BLaER1 treated with 17β-estradiol and CSF1 and Interleukin-3, amounts not matched to agents 10 nM and 100 nM (cell line): ENCODE measurements at regions not wholly inside any gene's neighbourhood (a gene's known extent, or its start where the extent isn't known, plus 50 kb on each side); places are given as distances from the start of the nearest gene placed in this dataset.

ENCODE experiments used
- H3K27ac ChIP-seq, 11 experiments: shearing (Covaris generic); formaldehyde crosslinking; 2 replicates each; pipeline ENCODE4 v1.8.1; 2022
- H3K27me3 ChIP-seq, 11 experiments: shearing (Covaris generic); formaldehyde crosslinking; 2 replicates each; pipeline ENCODE4 v1.8.1; 2022
- H3K36me3 ChIP-seq, 11 experiments: shearing (Covaris generic); formaldehyde crosslinking; 2 replicates each; pipeline ENCODE4 v1.8.1; 2022
- H3K4me1 ChIP-seq, 10 experiments: shearing (Covaris generic); formaldehyde crosslinking; 2 replicates each; pipeline ENCODE4 v1.8.1; 2022
- H3K4me2 ChIP-seq, 11 experiments: shearing (Covaris generic); formaldehyde crosslinking; 2 replicates each; pipeline ENCODE4 v1.8.1; 2022
- H3K4me3 ChIP-seq, 10 experiments: shearing (Covaris generic); formaldehyde crosslinking; 2 replicates each; pipeline ENCODE4 v1.8.1; 2022
- H3K9ac ChIP-seq, 11 experiments: shearing (Covaris generic); formaldehyde crosslinking; 2 replicates each; pipeline ENCODE4 v1.8.1; 2022
- H3K9me3 ChIP-seq, 11 experiments: shearing (Covaris generic); formaldehyde crosslinking; replicated peaks in 1 of 11; 2 replicates each; pipeline ENCODE4 v1.8.1; 2022
- H4K20me1 ChIP-seq, 11 experiments: shearing (Covaris generic); formaldehyde crosslinking; 2 replicates each; pipeline ENCODE4 v1.8.1; 2022
- Cebpa-rat ChIP-seq, 11 experiments: shearing (Covaris generic); IDR thresholded peaks; 2 replicates each; pipeline ENCODE4 v1.8.1; 2022

DNA sequence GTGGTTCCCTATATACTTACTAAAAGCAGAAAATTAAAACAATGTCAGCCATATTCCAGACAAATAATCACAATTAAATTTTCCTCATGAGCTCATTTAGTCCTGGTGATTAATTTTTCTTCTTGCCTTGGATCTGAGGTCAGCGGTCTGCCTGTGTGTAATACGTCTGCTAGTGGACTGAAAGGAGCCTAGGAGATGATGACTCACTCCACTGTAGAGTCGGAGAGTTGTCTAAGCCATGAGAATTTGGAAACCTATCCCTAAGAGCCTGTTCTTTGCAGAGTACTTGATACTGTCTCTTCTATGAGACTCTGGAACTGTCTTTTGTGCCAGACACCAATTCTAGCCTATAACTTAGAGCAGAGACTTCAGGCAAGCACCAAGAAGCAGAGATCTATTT lies 94.2 kb upstream of the RAB27B start:
- H3K9me3 ChIP-seq = peaks cover 0 to 16% (median 6%) of the 10 kb centered on the region in 11 experiments; a peak in 13 of 22 replicates
- H3K9ac ChIP-seq = no peak overlapping the region
- H3K4me1 ChIP-seq = no peaks in the 10 kb centered on the region
- H4K20me1 ChIP-seq = no peaks in the 10 kb centered on the region
- H3K36me3 ChIP-seq = no peaks in the 10 kb centered on the region
- no peak overlapping the region for H3K4me3 ChIP-seq
- no peaks in the 10 kb centered on the region for H3K27me3 ChIP-seq
- no peak overlapping the region for H3K27ac ChIP-seq
- no peak for TF ChIP-seq Cebpa-rat (IDR thresholded peaks at IDR 0.05)
- no peak overlapping the region for H3K4me2 ChIP-seq

DNA sequence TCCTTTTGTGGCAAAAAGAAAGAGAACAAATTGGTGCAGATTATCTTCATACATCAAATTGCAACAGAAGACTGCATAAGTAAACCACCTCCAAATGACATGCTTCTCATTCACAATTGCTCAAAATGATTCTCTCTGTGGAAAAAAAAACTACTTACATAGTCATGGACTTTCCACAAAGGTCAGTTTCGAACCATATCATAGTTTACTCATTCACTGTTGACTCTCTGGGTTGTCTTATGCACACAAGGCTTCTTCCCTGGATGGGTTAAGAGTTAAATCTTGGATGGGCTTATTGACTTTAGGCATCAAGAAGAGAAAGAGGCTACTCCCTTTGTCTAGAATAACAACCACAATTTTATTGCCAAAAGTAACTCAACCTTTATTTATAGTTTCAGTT lies 91.3 kb upstream of the RAB27B start:
- Histone ChIP-seq H3K4me2 (no peak overlapping the region), H3K36me3 (no peaks in the 10 kb centered on the region), H3K9ac (no peak overlapping the region), H3K27ac (no peak overlapping the region), H3K27me3 (no peaks in the 10 kb centered on the region), H3K4me3 (no peak overlapping the region), H4K20me1 (no peaks in the 10 kb centered on the region), H3K9me3 (peaks cover 0 to 9% (median 6%) of the 10 kb centered on the region in 11 experiments; a peak in 13 of 22 replicates), H3K4me1 (0 out of 20 replicates have a peak, but pooled peaks cover 0 to 7% (median 0%) of the 10 kb centered on the region in 10 experiments)
- TF ChIP-seq Cebpa-rat (IDR thresholded peaks at IDR 0.05) = no peak

DNA sequence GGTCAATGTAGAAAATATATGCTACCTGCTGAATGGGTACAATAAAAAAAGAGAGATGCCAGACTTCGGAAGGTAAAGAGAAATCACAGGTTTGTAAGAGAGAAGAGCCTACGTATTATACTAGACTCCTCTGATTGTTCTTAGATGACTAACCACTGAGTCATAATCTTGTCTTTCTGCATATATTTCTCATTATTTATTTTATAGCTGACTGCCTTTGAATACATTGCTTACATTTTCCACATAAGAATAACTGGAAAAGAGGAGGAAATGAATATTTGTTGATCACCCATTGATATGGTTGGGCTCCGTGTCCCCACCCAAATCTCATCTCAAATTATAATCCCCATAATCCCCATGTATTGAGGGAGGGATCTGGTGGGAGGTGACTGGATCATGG lies 90.3 kb upstream of the RAB27B start:
- Histone ChIP-seq H3K36me3 (no peaks in the 10 kb centered on the region), H3K9me3 (peaks cover 0 to 9% (median 6%) of the 10 kb centered on the region in 11 experiments; a peak in 13 of 22 replicates), H3K27me3 (no peaks in the 10 kb centered on the region), H3K9ac (no peak overlapping the region), H3K4me3 (no peak overlapping the region), H3K27ac (no peak overlapping the region), H4K20me1 (no peaks in the 10 kb centered on the region), H3K4me1 (peaks cover 0 to 7% (median 5%) of the 10 kb centered on the region in 10 experiments; a peak in 3 of 20 replicates), H3K4me2 (no peak overlapping the region)
- no peak for TF ChIP-seq Cebpa-rat (IDR thresholded peaks at IDR 0.05)

DNA sequence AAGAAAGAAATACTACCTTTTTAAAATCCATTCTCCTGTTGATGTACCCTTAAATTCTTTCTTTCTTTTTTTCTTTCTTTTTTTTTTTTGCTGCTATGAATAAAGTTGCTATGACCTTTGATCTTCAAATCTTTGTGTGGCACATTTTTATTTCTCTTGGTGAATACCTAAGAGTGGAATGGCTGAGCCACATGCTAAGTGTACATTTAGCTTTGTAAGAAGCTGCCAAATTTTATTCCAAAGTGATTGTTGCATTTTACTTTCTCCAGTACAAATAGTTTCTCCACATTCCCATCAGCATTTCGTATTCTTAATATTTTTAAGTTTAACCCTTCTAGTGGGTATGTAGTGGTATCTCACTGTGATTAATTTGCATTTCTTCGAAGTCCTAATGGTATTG lies 88.8 kb upstream of the RAB27B start:
- H3K9ac ChIP-seq = no peak overlapping the region
- TF ChIP-seq Cebpa-rat (IDR thresholded peaks at IDR 0.05) = no peak
- no peaks in the 10 kb centered on the region for H3K36me3 ChIP-seq
- H3K4me3 ChIP-seq = no peak overlapping the region
- H3K4me2 ChIP-seq = no peak overlapping the region
- peaks cover 0 to 7% (median 5%) of the 10 kb centered on the region in 10 experiments; a peak in 3 of 20 replicates for H3K4me1 ChIP-seq
- peaks cover 0 to 9% (median 6%) of the 10 kb centered on the region in 11 experiments; a peak in 13 of 22 replicates for H3K9me3 ChIP-seq
- no peaks in the 10 kb centered on the region for H4K20me1 ChIP-seq
- H3K27me3 ChIP-seq = no peaks in the 10 kb centered on the region
- no peak overlapping the region for H3K27ac ChIP-seq

DNA sequence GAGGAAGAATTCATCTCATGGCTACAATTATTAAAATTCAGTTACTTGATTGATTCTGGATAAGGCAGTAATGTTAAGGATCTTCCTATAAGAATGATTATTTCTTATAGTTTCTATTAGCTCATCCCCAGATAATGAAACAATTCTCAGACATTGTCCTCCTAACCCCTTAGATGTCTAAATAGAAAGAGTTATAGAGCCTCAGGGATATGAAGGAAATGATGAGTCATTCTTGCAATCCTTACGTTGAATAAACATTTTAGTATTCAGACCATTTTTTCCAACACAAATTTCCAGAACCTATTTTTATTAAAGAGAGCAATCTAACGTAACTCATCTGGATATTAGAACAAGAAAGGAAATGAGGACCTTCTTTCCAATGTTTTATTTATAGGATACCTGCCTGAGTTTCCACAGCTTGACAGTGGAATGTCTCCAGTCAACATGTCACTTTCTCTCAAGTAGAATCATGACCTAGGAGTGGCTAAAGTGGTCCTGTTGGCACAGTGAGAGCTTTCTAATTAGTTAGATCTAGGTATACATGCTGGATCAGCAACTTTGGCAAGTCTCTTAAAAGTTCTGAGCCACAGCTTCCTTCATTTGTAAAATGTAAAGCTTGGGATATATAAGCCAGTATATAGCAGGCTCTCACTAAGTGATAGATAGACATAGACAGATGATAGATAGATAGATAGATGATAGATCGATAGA lies 88.0 kb upstream of the RAB27B start:
- no peaks in the 10 kb centered on the region for H3K36me3 ChIP-seq
- no peaks in the 10 kb centered on the region for H3K27me3 ChIP-seq
- TF ChIP-seq Cebpa-rat (IDR thresholded peaks at IDR 0.05) = no peak
- H3K9ac ChIP-seq = no peak overlapping the region
- peaks cover 0 to 9% (median 6%) of the 10 kb centered on the region in 11 experiments; a peak in 13 of 22 replicates for H3K9me3 ChIP-seq
- H3K27ac ChIP-seq = no peak overlapping the region
- no peaks in the 10 kb centered on the region for H4K20me1 ChIP-seq
- peaks cover 0 to 7% (median 5%) of the 10 kb centered on the region in 10 experiments; a peak in 3 of 20 replicates for H3K4me1 ChIP-seq
- no peak overlapping the region for H3K4me2 ChIP-seq
- no peak overlapping the region for H3K4me3 ChIP-seq

DNA sequence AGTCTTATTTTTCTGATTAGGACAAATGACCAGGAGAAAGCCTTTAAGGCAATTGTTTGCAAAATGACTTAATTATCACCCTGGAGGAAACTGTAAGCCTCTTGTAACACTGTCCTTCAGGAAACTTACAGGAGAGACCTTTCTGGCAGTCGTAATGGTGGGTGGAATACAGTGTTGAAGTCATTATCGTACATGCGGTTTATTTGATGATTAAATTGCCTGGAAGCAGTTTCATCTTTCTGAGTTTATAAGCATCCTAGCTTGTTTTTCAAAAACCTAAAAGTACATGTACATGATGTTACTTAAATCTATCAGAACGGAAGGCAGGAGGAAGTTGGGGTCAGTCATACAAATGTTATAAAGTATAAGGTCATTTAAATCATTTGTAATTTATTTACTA lies 86.2 kb upstream of the RAB27B start:
- TF ChIP-seq Cebpa-rat (IDR thresholded peaks at IDR 0.05) = no peak
- Histone ChIP-seq H3K27ac (no peak overlapping the region), H3K9me3 (peaks cover 0 to 9% (median 6%) of the 10 kb centered on the region in 11 experiments; a peak in 13 of 22 replicates), H3K4me3 (no peak overlapping the region), H3K4me2 (no peak overlapping the region; a peak in 2 of 22 replicates), H3K36me3 (no peaks in the 10 kb centered on the region), H4K20me1 (no peaks in the 10 kb centered on the region), H3K4me1 (peaks cover 0 to 7% (median 5%) of the 10 kb centered on the region in 10 experiments; a peak in 3 of 20 replicates), H3K9ac (no peak overlapping the region), H3K27me3 (no peaks in the 10 kb centered on the region)

DNA sequence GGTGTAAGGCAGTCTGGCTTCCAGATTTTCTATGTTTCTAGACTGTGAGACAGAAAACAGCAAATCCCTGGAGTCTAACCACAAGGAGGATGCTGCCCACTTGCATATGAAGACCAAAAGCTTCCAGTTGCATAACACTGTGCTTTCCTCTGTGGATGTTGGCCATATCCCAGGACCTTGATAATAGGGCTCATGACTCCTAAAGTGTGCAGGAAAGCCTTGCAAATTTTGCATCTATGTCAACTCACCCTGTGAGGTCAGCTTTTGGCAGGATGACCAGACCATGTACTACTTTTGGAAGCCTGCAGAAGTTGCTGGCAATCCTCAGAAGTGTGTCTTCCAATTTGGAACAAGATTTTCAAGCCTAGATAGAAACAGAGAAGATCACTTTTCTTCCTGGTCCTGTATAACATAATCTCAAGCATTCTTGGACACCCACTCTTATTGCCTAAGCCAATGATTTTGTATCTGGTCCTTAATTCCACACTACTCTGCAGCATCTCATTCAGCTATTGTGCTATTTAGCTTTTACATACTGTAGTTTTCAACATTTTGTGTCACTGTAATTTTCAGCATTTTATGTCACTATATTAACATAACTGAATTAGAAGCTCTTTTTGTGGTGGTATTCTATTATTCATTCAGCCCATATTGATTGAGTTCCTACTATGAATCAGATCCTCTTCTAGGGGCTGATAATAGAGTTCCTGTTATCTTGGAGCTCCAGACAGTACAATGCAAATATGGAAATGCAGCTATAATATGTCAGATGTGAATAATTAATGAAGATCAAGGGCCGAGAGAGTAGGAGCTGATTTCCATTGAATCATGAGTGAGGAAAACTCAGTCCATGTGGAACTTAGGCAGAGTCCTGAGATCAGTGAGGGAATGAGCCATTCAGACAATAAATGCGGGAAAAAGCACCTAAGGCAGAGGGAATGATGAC lies 85.3 kb upstream of the RAB27B start:
- H3K27ac ChIP-seq = no peak overlapping the region
- H4K20me1 ChIP-seq = no peaks in the 10 kb centered on the region
- H3K9ac ChIP-seq = no peak overlapping the region
- H3K9me3 ChIP-seq = peaks cover 0 to 8% (median 5%) of the 10 kb centered on the region in 11 experiments; a peak in 13 of 22 replicates
- H3K4me2 ChIP-seq = peak overlapping the region in 4 of 11 experiments; percentile 10 to 34 (median 18); a peak in 5 of 22 replicates
- no peaks in the 10 kb centered on the region for H3K27me3 ChIP-seq
- TF ChIP-seq Cebpa-rat (IDR thresholded peaks at IDR 0.05) = no peak
- H3K36me3 ChIP-seq = no peaks in the 10 kb centered on the region
- no peak overlapping the region for H3K4me3 ChIP-seq
- peaks cover 0 to 7% (median 5%) of the 10 kb centered on the region in 10 experiments; a peak in 3 of 20 replicates for H3K4me1 ChIP-seq

DNA sequence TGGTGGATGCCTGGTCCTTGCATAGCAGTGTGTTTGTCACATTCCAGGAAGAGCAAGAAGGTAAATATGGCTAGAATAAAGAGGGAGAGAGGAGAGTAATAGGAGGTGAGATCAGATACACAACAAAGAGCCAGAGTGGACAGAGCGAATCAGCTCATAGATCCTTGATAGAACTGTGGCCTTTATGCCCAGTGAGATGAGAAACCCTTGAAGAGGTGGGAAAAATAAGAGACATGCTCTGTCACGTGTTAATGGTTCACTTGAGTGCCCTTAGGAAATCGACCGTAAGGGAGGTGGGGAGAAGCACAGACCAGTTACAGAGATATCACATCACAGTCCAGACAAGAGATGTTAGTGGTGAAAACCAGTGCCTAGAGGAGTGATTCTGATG lies 84.7 kb upstream of the RAB27B start:
- H3K4me3 ChIP-seq = no peak overlapping the region
- no peak overlapping the region for H3K9ac ChIP-seq
- no peak for TF ChIP-seq Cebpa-rat (IDR thresholded peaks at IDR 0.05)
- H3K36me3 ChIP-seq = no peaks in the 10 kb centered on the region
- H4K20me1 ChIP-seq = no peaks in the 10 kb centered on the region
- H3K27me3 ChIP-seq = no peaks in the 10 kb centered on the region
- H3K27ac ChIP-seq = no peak overlapping the region
- H3K4me1 ChIP-seq = peaks cover 0 to 7% (median 5%) of the 10 kb centered on the region in 10 experiments; a peak in 3 of 20 replicates
- H3K4me2 ChIP-seq = no peak overlapping the region
- H3K9me3 ChIP-seq = peaks cover 0 to 1% (median 0%) of the 10 kb centered on the region in 11 experiments; a peak in 2 of 22 replicates

DNA sequence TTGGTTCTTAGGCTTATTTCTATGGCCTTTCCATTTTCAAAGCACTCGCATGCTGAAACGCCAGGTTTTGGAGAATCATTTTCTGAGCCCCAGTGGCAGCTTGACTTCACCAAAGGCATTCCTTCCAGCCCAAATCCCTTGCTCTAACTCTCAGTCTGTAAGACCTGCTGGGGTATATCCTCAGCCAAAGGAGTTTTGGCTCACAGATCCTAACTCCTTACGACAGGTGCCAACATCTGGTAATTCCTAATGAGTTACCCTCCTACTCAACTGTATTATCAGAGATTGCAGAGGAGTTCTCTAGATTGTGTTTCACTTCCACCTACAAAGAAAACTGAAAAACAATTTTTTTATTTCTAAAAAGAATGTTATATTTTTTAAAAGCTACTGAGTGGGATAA lies 79.0 kb upstream of the RAB27B start:
- no peak overlapping the region for H3K4me2 ChIP-seq
- H3K4me3 ChIP-seq = no peak overlapping the region
- H3K27me3 ChIP-seq = no peaks in the 10 kb centered on the region
- H3K36me3 ChIP-seq = no peaks in the 10 kb centered on the region
- H3K27ac ChIP-seq = no peak overlapping the region
- no peak overlapping the region for H3K9ac ChIP-seq
- TF ChIP-seq Cebpa-rat (IDR thresholded peaks at IDR 0.05) = no peak
- H3K9me3 ChIP-seq = no peaks in the 10 kb centered on the region
- H3K4me1 ChIP-seq = no peaks in the 10 kb centered on the region
- no peaks in the 10 kb centered on the region for H4K20me1 ChIP-seq
